HG03342 (cell line): ENCODE measurements at regions not wholly inside any gene's neighbourhood (a gene's known extent, or its start where the extent isn't known, plus 50 kb on each side); places are given as distances from the start of the nearest gene placed in this dataset.
"Not testable (repeated sequence)": the region's sequence is repeated elsewhere in the genome, so short reads cannot be mapped to it uniquely, and the experiment has no call there.

Experiments
- ATAC-seq: cut with Tn5 transposase; IDR thresholded peaks from one replicate; pipeline ENCODE4 v1.9.1; 2021; ENCODE audit warnings: mild to moderate bottlenecking, moderate library complexity; ENCODE audit not compliant: unreplicated experiment

- ATAC-seq = no peak
These were observed 303.7 kb upstream of the PAPPA start for GRCh38 chr9:115849679-115850412.

- ATAC-seq = no peak
These were observed 302.9 kb upstream of the PAPPA start for GRCh38 chr9:115850548-115851304.

- no peak for ATAC-seq
These were observed 298.0 kb upstream of the PAPPA start for GRCh38 chr9:115855458-115856133.

- not testable (repeated sequence) for ATAC-seq
These were observed 295.2 kb upstream of the PAPPA start for GRCh38 chr9:115858421-115858820.

- ATAC-seq = no peak
These were observed 291.6 kb upstream of the PAPPA start for GRCh38 chr9:115862021-115862420.

- ATAC-seq = no peak
These were observed 289.0 kb upstream of the PAPPA start for GRCh38 chr9:115864581-115864980.

- ATAC-seq = no peak
These were observed 286.3 kb upstream of the PAPPA start for GRCh38 chr9:115867326-115867725.

GRCh38 chr9:115877852-115878438, 275.6 kb upstream of the PAPPA start:
- ATAC-seq = no peak

GRCh38 chr9:115879451-115879850, 274.1 kb upstream of the PAPPA start:
- ATAC-seq = no peak

- ATAC-seq = no peak
These were observed 273.2 kb upstream of the PAPPA start for GRCh38 chr9:115880221-115880885.

GRCh38 chr9:115882911-115883310, 270.7 kb upstream of the PAPPA start:
- ATAC-seq = no peak

- no peak for ATAC-seq
These were observed 269.9 kb upstream of the PAPPA start for GRCh38 chr9:115883467-115884329.

GRCh38 chr9:115884846-115885245, 268.7 kb upstream of the PAPPA start:
- ATAC-seq = no peak

GRCh38 chr9:115888131-115888530, 265.5 kb upstream of the PAPPA start:
- no peak for ATAC-seq

- ATAC-seq = no peak
These were observed 261.7 kb upstream of the PAPPA start for GRCh38 chr9:115891929-115892328.

GRCh38 chr9:115898478-115898877, 255.1 kb upstream of the PAPPA start:
- not testable (repeated sequence) for ATAC-seq

GRCh38 chr9:115900698-115901097, 252.9 kb upstream of the PAPPA start:
- ATAC-seq = no peak

GRCh38 chr9:115910959-115911358, 242.6 kb upstream of the PAPPA start:
- ATAC-seq = no peak

GRCh38 chr9:115912086-115912485, 241.5 kb upstream of the PAPPA start:
- no peak for ATAC-seq

GRCh38 chr9:115913696-115914095, 239.9 kb upstream of the PAPPA start:
- no peak for ATAC-seq
